HG03159 (cell line): ENCODE measurements at regions not wholly inside any gene's neighbourhood (a gene's known extent, or its start where the extent isn't known, plus 50 kb on each side); places are given as distances from the start of the nearest gene placed in this dataset.
"Not testable (repeated sequence)": the region's sequence is repeated elsewhere in the genome, so short reads cannot be mapped to it uniquely, and the experiment has no call there.

Experiments used
- ATAC-seq: cut with Tn5 transposase; IDR thresholded peaks from one replicate; pipeline ENCODE4 v1.9.1; 2021; ENCODE audit warnings: mild to moderate bottlenecking, moderate library complexity; ENCODE audit not compliant: unreplicated experiment

GRCh38 chr13:105762096-105762495 is 773.4 kb downstream of the EFNB2 start:
- no peak for ATAC-seq

DNA sequence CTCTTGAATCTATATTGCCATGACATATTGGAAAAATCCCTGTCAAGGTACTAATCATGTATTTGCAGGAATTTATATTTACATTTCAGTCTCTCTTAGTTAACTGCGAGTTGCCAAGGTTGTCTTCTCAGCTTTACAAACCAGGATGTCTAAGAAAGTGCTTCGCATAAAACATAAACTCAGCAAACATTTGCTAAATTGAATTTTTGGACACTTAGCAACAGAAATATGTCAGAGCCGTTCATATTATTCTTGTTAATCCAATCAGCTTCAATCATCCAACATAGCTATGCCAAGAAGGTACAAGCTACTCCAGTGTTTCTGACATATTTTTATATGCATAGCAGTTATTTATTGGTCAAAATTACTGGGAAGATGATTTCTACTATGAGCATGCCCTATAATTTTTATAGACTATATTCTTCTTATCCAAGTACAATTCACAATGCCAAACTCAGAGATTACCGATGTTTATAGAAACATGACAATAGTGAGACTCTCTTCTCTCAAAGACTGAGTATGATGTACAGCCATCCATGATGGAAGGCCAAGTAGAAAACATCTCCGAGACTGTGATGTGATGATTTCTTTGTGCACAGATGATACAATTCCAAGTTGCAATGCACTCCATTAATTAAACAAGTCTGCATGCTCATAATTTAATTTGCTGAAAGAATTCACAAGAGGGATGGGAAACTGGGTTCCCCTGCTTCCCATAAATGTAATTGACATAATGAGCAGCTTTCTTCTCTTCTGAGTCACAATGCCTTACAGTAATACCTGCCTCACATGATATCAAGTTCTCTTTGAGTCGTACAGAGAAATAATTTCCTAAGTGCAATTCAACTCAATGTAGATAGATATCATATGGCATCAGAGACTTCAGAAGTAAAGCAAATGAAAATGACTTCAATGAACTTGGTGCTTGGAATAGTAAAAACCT is 776.3 kb downstream of the EFNB2 start:
- ATAC-seq, result no peak

- ATAC-seq, result no peak
These were observed 794.7 kb downstream of the EFNB2 start for GRCh38 chr13:105740739-105741138.

GRCh38 chr13:105737688-105738087 is 797.8 kb downstream of the EFNB2 start:
- ATAC-seq, result no peak

GRCh38 chr13:105735281-105735680 is 800.2 kb downstream of the EFNB2 start:
- ATAC-seq, result no peak

DNA sequence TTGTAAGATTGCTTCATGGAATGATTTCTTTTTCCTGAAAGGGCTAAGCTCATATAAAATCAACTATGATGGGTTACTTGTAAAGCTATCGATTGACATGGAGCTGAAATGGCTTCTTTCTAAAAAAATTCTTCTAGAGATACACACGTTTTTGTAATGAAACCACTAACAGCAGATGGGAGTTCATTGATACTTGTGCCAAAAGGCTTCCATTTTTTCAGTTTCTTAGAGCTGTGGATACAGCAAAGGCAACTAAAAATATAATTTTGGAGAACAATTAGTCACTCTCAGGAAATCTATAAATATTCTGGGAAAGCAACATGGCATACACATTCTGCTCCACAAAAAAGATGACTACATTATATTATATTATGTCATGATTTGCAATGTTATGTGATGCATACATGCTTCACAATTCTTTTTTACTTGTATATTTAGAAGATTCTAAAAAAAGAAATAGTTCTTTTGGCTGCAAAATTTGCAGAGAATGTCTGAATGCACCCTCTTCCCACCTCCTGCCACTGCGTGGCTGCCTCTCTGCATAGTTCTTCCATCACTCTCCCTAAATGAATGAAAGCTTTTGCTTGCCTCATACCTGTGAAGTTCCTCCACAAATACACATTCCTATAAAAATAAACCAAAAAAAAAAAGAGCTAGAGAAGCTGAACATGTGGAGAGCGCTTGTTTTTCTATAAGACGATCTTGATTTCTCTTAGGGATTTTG is 802.5 kb downstream of the EFNB2 start:
- no peak for ATAC-seq

DNA sequence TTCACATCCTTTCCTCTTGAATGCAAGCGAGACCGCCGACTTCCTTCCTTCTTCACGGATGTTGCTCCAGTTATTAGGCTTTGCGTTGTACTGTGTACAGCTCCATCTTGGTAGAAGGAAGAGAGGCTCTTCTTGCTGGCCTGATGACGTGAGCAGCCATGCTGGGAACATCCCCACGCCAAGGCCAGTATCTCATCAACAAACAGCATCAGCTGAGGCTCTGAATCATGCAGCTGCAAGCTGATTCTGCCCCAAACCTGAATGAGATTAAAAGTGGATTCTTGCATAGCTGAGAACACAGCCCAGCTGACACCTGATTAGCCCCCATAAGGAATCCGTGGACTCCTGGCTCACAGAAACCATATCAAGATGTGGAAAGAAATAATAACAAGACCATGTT is 809.6 kb downstream of the EFNB2 start:
- ATAC-seq, result no peak

GRCh38 chr13:105721016-105721415 is 814.4 kb downstream of the EFNB2 start:
- no peak for ATAC-seq

DNA sequence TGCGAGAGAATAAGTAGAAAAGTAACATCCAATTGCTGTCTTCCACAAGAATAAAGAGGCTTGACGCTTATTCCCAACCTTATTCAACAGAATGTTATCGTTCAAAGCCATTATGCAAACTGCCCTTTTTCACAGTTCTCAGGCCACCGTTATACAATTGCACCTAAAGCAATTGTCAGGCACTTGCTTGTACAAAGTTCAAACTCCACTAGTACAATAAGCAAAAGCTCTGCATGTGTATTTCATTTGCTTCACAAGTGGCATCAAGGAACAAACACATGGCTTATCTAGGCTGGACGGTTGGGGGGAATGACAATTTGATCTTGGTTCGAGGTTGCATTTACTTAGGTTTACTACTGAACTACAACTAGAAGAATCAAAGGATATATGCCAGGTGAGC is 815.6 kb downstream of the EFNB2 start:
- no peak for ATAC-seq

GRCh38 chr13:105709181-105709580 is 826.3 kb downstream of the EFNB2 start:
- ATAC-seq, result no peak

GRCh38 chr13:105703843-105704242 is 831.6 kb downstream of the EFNB2 start:
- no peak for ATAC-seq

DNA sequence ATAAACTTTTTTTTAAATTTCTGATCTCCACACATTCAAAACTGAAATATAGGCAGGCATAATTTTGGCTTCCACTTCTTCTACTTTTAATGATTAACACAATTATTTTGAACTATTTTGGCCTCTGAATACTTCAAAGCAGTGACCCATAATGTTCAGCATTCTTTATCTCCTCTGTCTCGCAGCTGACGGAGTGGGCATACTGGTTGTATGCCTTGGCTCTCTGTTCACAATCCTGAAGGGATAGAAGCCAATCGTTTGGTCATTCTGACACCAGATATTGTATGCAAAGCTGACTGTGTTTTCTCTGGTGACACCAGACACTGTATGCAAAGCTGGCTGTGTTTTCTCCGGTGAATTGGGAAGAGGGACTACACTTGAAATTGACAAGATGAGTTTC is 833.0 kb downstream of the EFNB2 start:
- no peak for ATAC-seq

DNA sequence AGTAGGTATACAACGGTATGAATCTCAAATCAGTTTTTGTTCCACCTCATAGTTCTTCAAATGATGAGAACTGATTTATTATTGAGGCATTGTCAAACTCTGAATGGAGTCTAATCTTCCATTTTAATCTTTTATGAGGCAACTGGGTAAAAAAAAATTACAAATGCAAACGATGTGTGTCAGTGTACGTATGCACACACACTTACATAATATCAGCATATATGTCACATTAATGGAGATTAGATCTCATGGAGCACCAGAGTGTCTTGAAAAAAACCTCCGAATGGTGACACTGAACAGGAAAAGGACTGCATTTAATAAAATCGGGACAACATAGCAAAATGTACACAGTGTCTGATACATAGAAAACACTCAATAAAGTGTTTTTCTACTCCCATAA is 842.7 kb downstream of the EFNB2 start:
- ATAC-seq, result no peak

DNA sequence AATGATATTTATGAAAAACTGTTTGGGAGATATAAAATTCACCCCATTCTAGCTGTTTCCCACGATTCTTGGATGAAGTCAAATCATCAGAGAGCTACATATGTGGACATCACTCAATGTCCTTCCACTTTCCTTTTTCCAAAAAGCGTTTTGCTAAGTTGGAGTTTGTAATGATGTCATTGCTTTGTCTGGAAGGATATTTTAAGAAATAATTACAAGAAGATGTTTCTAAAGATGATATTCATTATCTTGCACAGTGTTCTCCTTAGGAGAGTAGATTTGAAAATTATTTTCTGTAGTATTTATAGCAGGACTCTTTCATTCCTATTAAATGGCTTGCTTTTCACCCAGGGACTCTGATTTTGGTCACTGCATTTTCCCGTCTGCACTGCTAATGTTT is 851.2 kb downstream of the EFNB2 start:
- ATAC-seq, result no peak

DNA sequence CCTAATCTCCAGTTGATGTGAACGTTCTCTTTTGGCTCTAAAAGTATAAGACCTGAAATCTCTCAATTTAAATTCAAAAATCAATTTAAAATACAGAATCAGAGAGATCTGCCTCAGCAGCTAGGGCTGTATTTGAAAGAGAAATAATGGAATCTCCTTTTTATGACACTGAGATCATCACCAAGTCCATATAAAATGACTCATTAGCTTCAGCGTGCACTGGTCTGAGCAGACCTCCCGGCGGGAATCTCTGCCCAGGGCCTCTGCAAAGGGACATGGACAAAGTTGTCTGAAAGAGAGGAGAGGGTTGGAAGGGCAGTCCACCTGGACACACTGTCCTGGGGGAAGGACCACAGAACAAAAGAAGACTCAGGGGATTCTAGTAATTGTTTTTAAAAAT is 855.6 kb downstream of the EFNB2 start:
- ATAC-seq, result no peak

GRCh38 chr13:105678072-105678471 is 857.4 kb downstream of the EFNB2 start:
- ATAC-seq, result no peak

GRCh38 chr13:105672881-105673280 is 862.6 kb downstream of the EFNB2 start:
- ATAC-seq, result no peak

DNA sequence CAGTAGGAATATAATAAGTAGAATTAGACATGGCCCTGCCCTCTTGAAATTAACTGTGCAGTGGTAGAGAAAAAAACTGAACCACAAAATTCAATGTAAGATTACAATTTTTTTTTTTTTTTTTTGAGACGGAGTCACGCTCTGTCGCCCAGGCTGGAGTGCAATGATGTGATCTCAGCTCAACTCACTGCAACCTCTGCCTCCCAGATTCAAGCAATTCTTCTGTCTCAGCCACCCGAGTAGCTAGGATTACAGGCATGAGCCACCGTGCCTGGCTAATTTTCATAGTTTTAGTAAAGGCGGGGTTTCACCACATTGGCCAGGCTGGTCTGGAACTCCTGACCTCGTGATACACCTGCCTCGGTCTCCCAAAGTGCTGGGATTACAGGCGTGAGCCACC is 864.3 kb downstream of the EFNB2 start:
- not testable (repeated sequence) for ATAC-seq

- no peak for ATAC-seq
These were observed 865.1 kb downstream of the EFNB2 start for GRCh38 chr13:105670179-105670990.

- no peak for ATAC-seq
These were observed 870.2 kb downstream of the EFNB2 start for GRCh38 chr13:105665284-105665683.

- ATAC-seq, result no peak
These were observed 872.3 kb downstream of the EFNB2 start for GRCh38 chr13:105663182-105663581.
